Loucy (cell line): ENCODE measurements at regions not wholly inside any gene's neighbourhood (a gene's known extent, or its start where the extent isn't known, plus 50 kb on each side); places are given as distances from the start of the nearest gene placed in this dataset.

ENCODE experiments used
- H2AFZ ChIP-seq: fragments of 200-600 bp; sonication (generic); 2 replicates; pipeline ENCODE4 v1.6.0; 2016; ENCODE audit warnings: antibody characterized with exemption, mild to moderate bottlenecking, low read length, moderate library complexity
- H3F3A ChIP-seq: fragments of 200-600 bp; 2 replicates; pipeline ENCODE4 v1.6.0; 2016; ENCODE audit warnings: antibody characterized with exemption, low read depth, mild to moderate bottlenecking
- H3K27me3 ChIP-seq: fragments of 200-600 bp; sonication (generic); 2 replicates; pipeline ENCODE4 v1.6.1; 2014; ENCODE audit warnings: low read length, mild to moderate bottlenecking; ENCODE audit not compliant: insufficient read depth, poor library complexity, severe bottlenecking
- H3K36me3 ChIP-seq: fragments of 200-600 bp; sonication (generic); 2 replicates; pipeline ENCODE4 v1.6.1; 2016; ENCODE audit warnings: low read length; ENCODE audit not compliant: insufficient read depth
- H3K4me1 ChIP-seq: fragments of 200-600 bp; sonication (generic); 2 replicates; pipeline ENCODE4 v1.5.1; 2014; ENCODE audit warnings: low read length, mild to moderate bottlenecking; ENCODE audit not compliant: insufficient read depth, poor library complexity, severe bottlenecking
- H3K4me2 ChIP-seq: fragments of 200-600 bp; sonication (generic); 2 replicates; pipeline ENCODE4 v1.6.0; 2014; ENCODE audit warnings: antibody characterized with exemption, low read length, low read depth, mild to moderate bottlenecking; ENCODE audit not compliant: poor library complexity, severe bottlenecking
- H3K4me3 ChIP-seq: fragments of 200-600 bp; sonication (generic); 2 replicates; pipeline ENCODE4 v1.5.1; 2014; ENCODE audit warnings: low read length, mild to moderate bottlenecking, mixed read lengths; ENCODE audit not compliant: poor library complexity, severe bottlenecking
- H3K79me2 ChIP-seq: fragments of 200-600 bp; sonication (generic); 2 replicates; pipeline ENCODE4 v1.6.1; 2014; ENCODE audit warnings: low read length; ENCODE audit not compliant: insufficient read depth
- H3K9ac ChIP-seq: fragments of 200-600 bp; sonication (generic); 2 replicates; pipeline ENCODE4 v1.6.0; 2014; ENCODE audit warnings: mild to moderate bottlenecking, low read depth, low read length, moderate library complexity; ENCODE audit not compliant: poor library complexity, severe bottlenecking
- H3K9me2 ChIP-seq: fragments of 200-600 bp; sonication (generic); replicated peaks from 2 replicates; pipeline ENCODE4 v1.6.1; 2016; ENCODE audit warnings: low read depth, low read length, mixed read lengths
- H3K9me3 ChIP-seq: fragments of 200-600 bp; sonication (generic); 2 replicates; pipeline ENCODE4 v1.6.1; 2014; ENCODE audit warnings: mild to moderate bottlenecking, antibody characterized with exemption, low read length, low read depth; ENCODE audit not compliant: insufficient read depth
- H4K20me1 ChIP-seq: fragments of 200-600 bp; sonication (generic); 2 replicates; pipeline ENCODE4 v1.6.0; 2014; ENCODE audit warnings: antibody characterized with exemption, low read length, mild to moderate bottlenecking; ENCODE audit not compliant: insufficient read depth, poor library complexity, severe bottlenecking
- EZH2phosphoT487 ChIP-seq: fragments of 200-600 bp; IDR thresholded peaks from 2 replicates; pipeline ENCODE4 v1.6.1; 2018; ENCODE audit warnings: antibody characterized with exemption, mild to moderate bottlenecking, moderate library complexity, borderline replicate concordance
- TF ChIP-seq, protein P1 (sequence below): fragments of 200-600 bp; sonication (generic); conservative IDR thresholded peaks from 2 replicates; pipeline ENCODE4 v1.5.1; 2014; ENCODE audit warnings: mild to moderate bottlenecking, antibody characterized with exemption, low read length

GRCh38 chr3:18559331-18559842, 134.2 kb upstream of the SATB1 start:
- H3K36me3 ChIP-seq, result no peaks in the 10 kb centered on the region
- H3K9me3 ChIP-seq, result no peaks in the 10 kb centered on the region
- no peak overlapping the region for H3K9ac ChIP-seq

DNA sequence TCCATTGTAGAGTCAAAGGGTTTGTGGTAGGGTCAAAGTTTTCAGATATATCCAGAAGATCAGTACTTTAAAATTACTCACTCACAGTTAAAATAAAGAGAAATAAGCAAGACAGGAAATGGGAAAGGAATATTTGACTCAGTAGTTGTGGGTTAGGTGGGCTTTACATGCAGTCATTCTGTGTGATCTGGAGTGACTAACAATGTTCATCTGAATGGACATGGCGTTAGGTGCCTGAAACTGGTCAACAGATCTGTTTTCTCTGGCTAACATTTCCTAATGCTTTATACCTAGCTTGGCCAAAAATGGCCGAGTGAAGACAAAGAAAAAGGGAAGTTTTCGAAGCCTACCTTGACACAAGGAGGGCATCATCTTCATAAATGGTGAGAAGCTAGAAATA, 133.4 kb upstream of the SATB1 start:
- H3K9me3 ChIP-seq, result no peaks in the 10 kb centered on the region
- no peaks in the 10 kb centered on the region for H4K20me1 ChIP-seq
- no peak overlapping the region for H3K4me3 ChIP-seq
- H3K4me2 ChIP-seq, result no peak overlapping the region
- H2AFZ ChIP-seq, result no peak overlapping the region
- H3K27me3 ChIP-seq, result no peaks in the 10 kb centered on the region
- no peaks in the 10 kb centered on the region for H3F3A ChIP-seq
- TF ChIP-seq EZH2phosphoT487, result no peak
- TF ChIP-seq, protein P1, sequence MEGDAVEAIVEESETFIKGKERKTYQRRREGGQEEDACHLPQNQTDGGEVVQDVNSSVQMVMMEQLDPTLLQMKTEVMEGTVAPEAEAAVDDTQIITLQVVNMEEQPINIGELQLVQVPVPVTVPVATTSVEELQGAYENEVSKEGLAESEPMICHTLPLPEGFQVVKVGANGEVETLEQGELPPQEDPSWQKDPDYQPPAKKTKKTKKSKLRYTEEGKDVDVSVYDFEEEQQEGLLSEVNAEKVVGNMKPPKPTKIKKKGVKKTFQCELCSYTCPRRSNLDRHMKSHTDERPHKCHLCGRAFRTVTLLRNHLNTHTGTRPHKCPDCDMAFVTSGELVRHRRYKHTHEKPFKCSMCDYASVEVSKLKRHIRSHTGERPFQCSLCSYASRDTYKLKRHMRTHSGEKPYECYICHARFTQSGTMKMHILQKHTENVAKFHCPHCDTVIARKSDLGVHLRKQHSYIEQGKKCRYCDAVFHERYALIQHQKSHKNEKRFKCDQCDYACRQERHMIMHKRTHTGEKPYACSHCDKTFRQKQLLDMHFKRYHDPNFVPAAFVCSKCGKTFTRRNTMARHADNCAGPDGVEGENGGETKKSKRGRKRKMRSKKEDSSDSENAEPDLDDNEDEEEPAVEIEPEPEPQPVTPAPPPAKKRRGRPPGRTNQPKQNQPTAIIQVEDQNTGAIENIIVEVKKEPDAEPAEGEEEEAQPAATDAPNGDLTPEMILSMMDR, result no peak
- no peaks in the 10 kb centered on the region for H3K79me2 ChIP-seq
- H3K9me2 ChIP-seq, result no peaks in the 10 kb centered on the region
- no peaks in the 10 kb centered on the region for H3K36me3 ChIP-seq
- no peak overlapping the region for H3K9ac ChIP-seq
- peaks cover 32% of the 10 kb centered on the region for H3K4me1 ChIP-seq

More at GRCh38 chr3:18559331-18559842, 134.2 kb upstream of the SATB1 start:
- Histone ChIP-seq H3K9me2 (no peaks in the 10 kb centered on the region), H3K4me3 (no peak overlapping the region), H3F3A (no peaks in the 10 kb centered on the region), H3K79me2 (no peaks in the 10 kb centered on the region), H4K20me1 (no peaks in the 10 kb centered on the region), H3K4me2 (no peak overlapping the region), H2AFZ (peak overlapping the region; percentile 17; the same call in 1 of the 2 replicates), H3K27me3 (no peaks in the 10 kb centered on the region), H3K4me1 (peaks cover 32% of the 10 kb centered on the region)
- no peak for TF ChIP-seq EZH2phosphoT487
- TF ChIP-seq, protein P1, result peak; percentile 89

DNA sequence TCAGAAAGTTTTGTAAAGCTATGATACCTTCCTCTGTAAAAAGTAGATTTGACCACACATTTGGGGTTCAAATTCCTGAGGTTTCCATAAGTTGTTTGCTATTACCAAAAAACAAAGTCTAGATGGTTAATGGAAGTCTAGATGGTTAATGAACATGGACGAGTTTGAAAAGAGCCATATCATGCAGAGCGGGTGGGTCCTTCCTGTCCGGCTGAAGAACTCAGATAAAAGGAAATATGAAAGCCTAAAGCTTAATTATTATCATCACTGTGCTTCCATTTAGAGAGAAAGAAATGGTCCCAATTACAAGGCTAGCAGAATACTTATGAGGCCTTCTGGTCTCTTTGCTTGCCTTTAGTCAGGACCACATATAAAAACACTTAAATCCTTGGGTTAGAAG, 132.1 kb upstream of the SATB1 start:
- Histone ChIP-seq H3K4me3 (no peak overlapping the region), H3K79me2 (no peaks in the 10 kb centered on the region), H3K27me3 (no peaks in the 10 kb centered on the region), H3F3A (no peaks in the 10 kb centered on the region), H3K4me1 (peaks cover 32% of the 10 kb centered on the region), H3K4me2 (peak overlapping the region; percentile 8), H2AFZ (0 out of 2 replicates have a peak overlapping the region, but pooled peaks have one; percentile 28), H4K20me1 (no peaks in the 10 kb centered on the region), H3K9me2 (no peaks in the 10 kb centered on the region), H3K9ac (no peak overlapping the region), H3K36me3 (no peaks in the 10 kb centered on the region), H3K9me3 (no peaks in the 10 kb centered on the region)
- TF ChIP-seq, protein P1, result no peak
